ENCODE measurements at regions not wholly inside any gene's neighbourhood (a gene's known extent, or its start where the extent isn't known, plus 50 kb on each side); places are given as distances from the start of the nearest gene placed in this dataset.

DNA sequence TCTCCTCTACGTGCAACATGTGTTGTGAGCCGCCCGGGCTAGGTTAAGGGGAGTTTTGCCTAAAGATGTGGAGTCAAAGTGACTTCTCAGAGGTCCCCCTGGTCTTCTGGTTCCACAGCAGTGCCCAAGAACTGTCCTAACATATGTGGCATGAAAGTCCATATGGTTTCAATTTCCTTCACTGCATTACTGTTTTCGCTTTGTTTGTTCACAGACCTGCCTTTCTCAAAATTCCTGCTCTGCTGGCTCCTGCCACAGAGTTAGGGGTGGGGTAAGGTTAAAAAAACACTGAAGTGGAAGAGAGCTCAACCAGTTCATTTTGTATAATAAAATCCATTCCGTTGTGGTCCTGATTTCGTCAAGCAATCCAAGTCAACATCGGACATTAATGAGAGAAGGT, 289.4 kb downstream of the DMAC1 start:
- Mint-ChIP-seq H3K9me3 (ENCODE audit: unreplicated experiment) (no peaks in the 10 kb centered on the region), H3K4me1 (ENCODE audit: low read depth, unreplicated experiment) (peaks cover 5% of the 10 kb centered on the region), H3K4me3 (ENCODE audit: unreplicated experiment) (no peak overlapping the region), H3K36me3 (ENCODE audit: unreplicated experiment) (no peaks in the 10 kb centered on the region), H3K27ac (ENCODE audit: unreplicated experiment) (no peak overlapping the region), H3K27me3 (ENCODE audit: unreplicated experiment) (peaks cover 2% of the 10 kb centered on the region)
- TF ChIP-seq, protein P1, sequence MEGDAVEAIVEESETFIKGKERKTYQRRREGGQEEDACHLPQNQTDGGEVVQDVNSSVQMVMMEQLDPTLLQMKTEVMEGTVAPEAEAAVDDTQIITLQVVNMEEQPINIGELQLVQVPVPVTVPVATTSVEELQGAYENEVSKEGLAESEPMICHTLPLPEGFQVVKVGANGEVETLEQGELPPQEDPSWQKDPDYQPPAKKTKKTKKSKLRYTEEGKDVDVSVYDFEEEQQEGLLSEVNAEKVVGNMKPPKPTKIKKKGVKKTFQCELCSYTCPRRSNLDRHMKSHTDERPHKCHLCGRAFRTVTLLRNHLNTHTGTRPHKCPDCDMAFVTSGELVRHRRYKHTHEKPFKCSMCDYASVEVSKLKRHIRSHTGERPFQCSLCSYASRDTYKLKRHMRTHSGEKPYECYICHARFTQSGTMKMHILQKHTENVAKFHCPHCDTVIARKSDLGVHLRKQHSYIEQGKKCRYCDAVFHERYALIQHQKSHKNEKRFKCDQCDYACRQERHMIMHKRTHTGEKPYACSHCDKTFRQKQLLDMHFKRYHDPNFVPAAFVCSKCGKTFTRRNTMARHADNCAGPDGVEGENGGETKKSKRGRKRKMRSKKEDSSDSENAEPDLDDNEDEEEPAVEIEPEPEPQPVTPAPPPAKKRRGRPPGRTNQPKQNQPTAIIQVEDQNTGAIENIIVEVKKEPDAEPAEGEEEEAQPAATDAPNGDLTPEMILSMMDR (IDR thresholded peaks at IDR 0.05; ENCODE audit: partially characterized antibody, unreplicated experiment), result no peak
- no peak for DNase-seq

DNA sequence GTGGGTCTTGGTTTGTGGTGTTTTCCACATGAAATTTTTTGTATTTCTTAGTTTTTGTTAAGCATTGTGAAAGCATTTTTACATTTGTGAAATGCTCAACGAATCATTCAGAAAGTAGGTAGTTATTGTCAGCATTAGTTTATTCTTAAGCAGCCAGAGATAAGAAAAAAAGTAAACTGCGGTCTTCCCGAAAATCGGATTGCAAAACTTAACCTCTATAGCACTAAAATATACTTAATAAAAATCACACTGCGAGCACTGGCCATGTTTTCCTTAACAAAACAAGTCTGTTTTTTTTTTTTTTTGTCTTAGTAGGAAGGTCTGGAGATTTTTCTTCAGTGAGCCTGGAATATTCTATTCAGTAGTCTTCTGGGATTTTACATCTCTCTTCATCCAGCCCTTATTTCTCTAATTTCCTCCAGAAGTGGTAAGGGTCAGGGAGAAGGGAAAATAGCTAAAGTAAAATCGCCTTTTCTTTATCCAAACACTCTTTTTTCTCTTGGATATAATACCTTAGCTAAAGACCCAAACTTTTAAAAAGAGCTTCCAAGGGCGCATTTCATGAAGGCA, 289.9 kb downstream of the DMAC1 start:
- no peak for DNase-seq
- Mint-ChIP-seq H3K4me1 (ENCODE audit: low read depth, unreplicated experiment) (peaks cover 5% of the 10 kb centered on the region), H3K27ac (ENCODE audit: unreplicated experiment) (no peak overlapping the region), H3K27me3 (ENCODE audit: unreplicated experiment) (peaks cover 2% of the 10 kb centered on the region), H3K4me3 (ENCODE audit: unreplicated experiment) (no peak overlapping the region), H3K36me3 (ENCODE audit: unreplicated experiment) (no peaks in the 10 kb centered on the region), H3K9me3 (ENCODE audit: unreplicated experiment) (no peaks in the 10 kb centered on the region)
- TF ChIP-seq, protein P1 (IDR thresholded peaks at IDR 0.05; ENCODE audit: partially characterized antibody, unreplicated experiment), result no peak

DNA sequence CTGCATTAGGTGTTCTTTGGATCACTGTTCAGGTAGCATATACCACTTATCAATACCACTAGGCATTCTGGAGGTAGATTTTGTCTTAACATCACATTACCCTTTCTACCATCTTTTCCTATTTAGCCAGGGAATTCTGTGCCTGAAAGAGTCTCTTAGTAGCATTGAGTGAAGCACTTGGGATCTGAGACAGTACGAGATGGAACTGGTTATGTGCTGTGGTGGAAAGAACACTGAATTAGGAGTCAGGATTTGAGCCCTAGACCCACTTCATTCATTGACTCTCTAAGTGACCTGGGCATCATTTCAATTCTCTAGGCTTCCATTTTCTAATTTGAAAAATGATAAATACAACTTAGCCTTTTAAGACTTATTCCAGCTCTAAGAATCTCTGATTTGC, 291.1 kb downstream of the DMAC1 start:
- Mint-ChIP-seq H3K4me1 (ENCODE audit: low read depth, unreplicated experiment) (peaks cover 5% of the 10 kb centered on the region), H3K9me3 (ENCODE audit: unreplicated experiment) (no peaks in the 10 kb centered on the region), H3K36me3 (ENCODE audit: unreplicated experiment) (no peaks in the 10 kb centered on the region), H3K4me3 (ENCODE audit: unreplicated experiment) (no peak overlapping the region), H3K27ac (ENCODE audit: unreplicated experiment) (no peak overlapping the region), H3K27me3 (ENCODE audit: unreplicated experiment) (peaks cover 2% of the 10 kb centered on the region)
- no peak for DNase-seq
- TF ChIP-seq, protein P1 (IDR thresholded peaks at IDR 0.05; ENCODE audit: partially characterized antibody, unreplicated experiment), result no peak

DNA sequence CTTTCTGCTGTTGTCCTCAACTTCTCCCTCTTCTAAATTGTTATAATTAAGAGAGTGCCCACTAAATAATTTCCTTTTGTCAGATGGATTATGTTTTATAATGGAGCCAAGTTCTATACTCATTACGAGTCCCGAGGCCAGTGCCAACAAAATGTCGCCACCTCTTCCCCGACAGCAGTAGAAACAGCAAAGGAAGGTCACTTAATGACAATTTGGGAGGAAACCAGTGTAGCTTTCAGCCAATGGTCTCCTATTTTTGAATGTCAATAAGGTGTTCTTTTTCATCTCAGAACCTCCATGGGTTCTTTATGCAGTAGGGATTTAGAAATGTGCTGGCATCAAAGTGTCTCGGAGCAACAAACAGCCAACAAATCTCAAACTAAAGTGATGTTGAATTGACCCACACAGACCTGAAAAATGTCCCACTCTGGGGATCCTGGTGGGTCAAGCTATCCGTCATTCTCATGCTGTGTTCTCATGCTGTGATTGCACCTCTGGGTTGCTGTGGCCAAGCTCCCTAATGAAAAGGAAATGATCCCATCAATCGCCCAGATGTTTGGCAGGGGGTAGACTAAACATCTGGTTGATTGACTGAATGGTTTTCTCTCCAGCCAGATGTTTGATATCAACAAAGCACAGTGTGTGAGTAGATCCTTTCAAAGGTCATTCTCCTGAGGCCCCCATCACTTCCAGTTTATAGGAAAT, 291.9 kb downstream of the DMAC1 start:
- no peak for DNase-seq
- no peak overlapping the region for H3K4me3 Mint-ChIP-seq (ENCODE audit: unreplicated experiment)
- TF ChIP-seq, protein P1 (IDR thresholded peaks at IDR 0.05; ENCODE audit: partially characterized antibody, unreplicated experiment), result no peak
- peaks cover 5% of the 10 kb centered on the region for H3K4me1 Mint-ChIP-seq (ENCODE audit: low read depth, unreplicated experiment)
- H3K36me3 Mint-ChIP-seq (ENCODE audit: unreplicated experiment), result no peaks in the 10 kb centered on the region
- H3K9me3 Mint-ChIP-seq (ENCODE audit: unreplicated experiment), result no peaks in the 10 kb centered on the region
- peaks cover 2% of the 10 kb centered on the region for H3K27me3 Mint-ChIP-seq (ENCODE audit: unreplicated experiment)
- H3K27ac Mint-ChIP-seq (ENCODE audit: unreplicated experiment), result no peak overlapping the region

DNA sequence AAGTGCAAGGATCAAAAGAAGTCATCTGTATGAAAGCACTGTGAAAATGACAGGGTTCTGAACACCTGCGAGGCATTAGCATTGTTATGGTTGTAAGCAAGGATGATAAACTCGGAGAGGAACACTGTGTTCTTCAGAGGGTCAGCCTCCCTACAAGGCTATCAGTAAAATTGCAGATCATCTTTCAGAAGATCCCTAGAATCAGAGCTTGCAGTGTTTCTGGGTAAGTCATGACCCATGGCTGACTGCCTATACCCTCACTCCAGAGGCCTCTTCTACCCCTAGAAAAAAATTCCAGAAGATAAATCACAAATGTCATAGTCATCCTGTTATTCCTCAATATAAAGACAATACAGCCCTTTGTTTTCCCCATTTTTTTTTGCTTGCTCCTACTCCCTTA, 292.6 kb downstream of the DMAC1 start:
- Mint-ChIP-seq H3K4me1 (ENCODE audit: low read depth, unreplicated experiment) (peaks cover 5% of the 10 kb centered on the region), H3K27ac (ENCODE audit: unreplicated experiment) (no peak overlapping the region), H3K9me3 (ENCODE audit: unreplicated experiment) (no peaks in the 10 kb centered on the region), H3K27me3 (ENCODE audit: unreplicated experiment) (peaks cover 2% of the 10 kb centered on the region), H3K4me3 (ENCODE audit: unreplicated experiment) (no peak overlapping the region), H3K36me3 (ENCODE audit: unreplicated experiment) (no peaks in the 10 kb centered on the region)
- no peak for DNase-seq
- TF ChIP-seq, protein P1 (IDR thresholded peaks at IDR 0.05; ENCODE audit: partially characterized antibody, unreplicated experiment), result no peak

Data from glutamatergic neuron (in vitro differentiated cells).